Trophoblast cell (in vitro differentiated cells and primary cell): ENCODE measurements at regions not wholly inside any gene's neighbourhood (a gene's known extent, or its start where the extent isn't known, plus 50 kb on each side); places are given as distances from the start of the nearest gene placed in this dataset.

ENCODE experiments used
- DNase-seq, 2 donors: peaks; one replicate each; pipeline ENCODE4 v3.0.0-alpha.2; 2016
- H2AFZ ChIP-seq: 2 replicates; pipeline ENCODE4 v1.6.1; 2013; ENCODE audit warnings: low read length, moderate library complexity, mild to moderate bottlenecking; ENCODE audit not compliant: insufficient read depth, poor library complexity
- H2AK5ac ChIP-seq: 2 replicates; pipeline ENCODE4 v1.6.1; 2013; ENCODE audit warnings: mild to moderate bottlenecking, low read length
- H2BK120ac ChIP-seq: 2 replicates; pipeline ENCODE4 v1.6.1; 2013; ENCODE audit warnings: low read length, mild to moderate bottlenecking, moderate library complexity; ENCODE audit not compliant: insufficient read depth, poor library complexity
- H2BK12ac ChIP-seq: 2 replicates; pipeline ENCODE4 v1.6.1; 2013; ENCODE audit warnings: mild to moderate bottlenecking, low read length, moderate library complexity
- H2BK5ac ChIP-seq: 2 replicates; pipeline ENCODE4 v1.6.1; 2013; ENCODE audit warnings: low read length, low read depth, moderate library complexity, mild to moderate bottlenecking; ENCODE audit not compliant: poor library complexity
- H3K14ac ChIP-seq: 2 replicates; pipeline ENCODE4 v1.6.1; 2013; ENCODE audit warnings: mild to moderate bottlenecking, low read length
- H3K18ac ChIP-seq: 2 replicates; pipeline ENCODE4 v1.6.1; 2013; ENCODE audit warnings: mild to moderate bottlenecking, low read length
- H3K23ac ChIP-seq: 2 replicates; pipeline ENCODE4 v1.6.1; 2013; ENCODE audit warnings: low read length
- H3K27ac ChIP-seq: 2 replicates; pipeline ENCODE4 v1.5.1; 2013; ENCODE audit warnings: low read depth, mild to moderate bottlenecking, inconsistent platforms, low read length, moderate library complexity
- H3K27me3 ChIP-seq: 2 replicates; pipeline ENCODE4 v1.6.1; 2013; ENCODE audit warnings: inconsistent platforms, mild to moderate bottlenecking, low read length, moderate library complexity; ENCODE audit not compliant: insufficient read depth
- H3K36me3 ChIP-seq, 2 experiments: 1 replicate in 1 of 2; 2 replicates in 1 of 2; pipeline ENCODE4 v1.6.1; 2013; ENCODE audit warnings: low read length in 2 of 2, mild to moderate bottlenecking in 2 of 2, moderate library complexity in 1 of 2; ENCODE audit not compliant: insufficient read depth in 2 of 2, control insufficient read depth in 1 of 2
- H3K4ac ChIP-seq: 2 replicates; pipeline ENCODE4 v1.6.1; 2013; ENCODE audit warnings: low read depth, mild to moderate bottlenecking, low read length, moderate library complexity
- H3K4me1 ChIP-seq, 2 experiments: 1 replicate in 1 of 2; 2 replicates in 1 of 2; pipeline ENCODE4 v1.6.1; 2013; ENCODE audit warnings: low read length in 2 of 2, mild to moderate bottlenecking in 2 of 2, moderate library complexity in 1 of 2; ENCODE audit not compliant: insufficient read depth in 2 of 2, control insufficient read depth in 1 of 2
- H3K4me2 ChIP-seq: 2 replicates; pipeline ENCODE4 v1.6.1; 2013; ENCODE audit warnings: inconsistent platforms, mild to moderate bottlenecking, low read length, moderate library complexity
- H3K4me3 ChIP-seq: 2 replicates; pipeline ENCODE4 v1.5.1; 2013; ENCODE audit warnings: mild to moderate bottlenecking, low read depth, low read length, inconsistent platforms
- H3K79me1 ChIP-seq: one replicate; pipeline ENCODE4 v1.6.1; 2013; ENCODE audit warnings: low read length
- H3K79me2 ChIP-seq: 2 replicates; pipeline ENCODE4 v1.6.1; 2013; ENCODE audit warnings: low read length, mild to moderate bottlenecking; ENCODE audit not compliant: control insufficient read depth, insufficient read depth, poor library complexity
- H3K9ac ChIP-seq: 2 replicates; pipeline ENCODE4 v1.6.1; 2013; ENCODE audit warnings: mild to moderate bottlenecking, low read length
- H3K9me3 ChIP-seq: 2 replicates; pipeline ENCODE4 v1.6.1; 2013; ENCODE audit warnings: low read depth, mild to moderate bottlenecking, control low read depth, inconsistent platforms, low read length; ENCODE audit not compliant: insufficient read depth
- H4K12ac ChIP-seq: 2 replicates; pipeline ENCODE4 v1.6.1; 2013; ENCODE audit warnings: low read depth, mild to moderate bottlenecking, low read length, moderate library complexity
- H4K8ac ChIP-seq: 2 replicates; pipeline ENCODE4 v1.6.1; 2013; ENCODE audit warnings: low read depth, mild to moderate bottlenecking, low read length, moderate library complexity
- H4K91ac ChIP-seq: one replicate; pipeline ENCODE4 v1.6.1; 2013; ENCODE audit warnings: low read depth, mild to moderate bottlenecking, low read length, moderate library complexity
- WGBS: extraction: QIAGEN DNeasy Blood & Tissue Kit; methylation state at CpG from one replicate; pipeline ENCODE4 v1.1.7; 2013; ENCODE audit warnings: missing lambda C conversion rate; ENCODE audit not compliant: insufficient read length, insufficient coverage; ENCODE audit errors: extremely low coverage; 5-methylcytosine and 5-hydroxymethylcytosine counted together

DNA sequence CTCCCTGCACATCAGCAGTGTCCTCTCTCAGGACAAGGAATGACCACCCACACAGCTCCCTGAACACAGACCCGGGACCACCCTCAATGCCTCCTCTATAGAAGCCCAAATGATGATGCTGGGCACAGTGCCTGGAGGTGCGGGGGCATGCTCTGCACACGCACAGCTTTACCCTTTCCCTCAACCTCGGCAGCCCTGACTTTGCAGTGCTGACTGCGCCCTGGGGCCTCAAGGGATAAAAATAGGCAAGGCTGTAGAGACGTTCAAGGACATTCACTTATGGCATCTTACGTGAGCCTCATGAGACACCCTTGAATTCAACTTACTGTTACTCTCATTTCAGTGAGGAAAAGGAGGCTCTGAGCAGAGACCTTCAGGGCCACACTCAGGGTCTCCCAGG lies 521.6 kb upstream of the MGMT start:
- Histone ChIP-seq H3K9ac (no peak overlapping the region), H3K4me2 (no peak overlapping the region), H3K27ac (no peak overlapping the region), H3K4me1 (no peaks in the 10 kb centered on the region), H4K12ac (no peak overlapping the region), H3K23ac (no peak overlapping the region), H2BK120ac (no peak overlapping the region), H2AK5ac (no peak overlapping the region), H3K79me2 (no peaks in the 10 kb centered on the region), H3K79me1 (no peaks in the 10 kb centered on the region), H2AFZ (no peak overlapping the region), H2BK12ac (no peak overlapping the region), H4K91ac (no peak overlapping the region), H4K8ac (no peak overlapping the region), H3K18ac (no peak overlapping the region), H3K4me3 (no peak overlapping the region), H3K9me3 (peaks cover 10% of the 10 kb centered on the region), H3K4ac (no peak overlapping the region), H3K36me3 (no peaks in the 10 kb centered on the region), H2BK5ac (no peak overlapping the region), H3K14ac (no peak overlapping the region), H3K27me3 (no peaks in the 10 kb centered on the region)
- WGBS = no CpG with 5 or more reads among the region's 7 CpGs
- no peak for DNase-seq

DNA sequence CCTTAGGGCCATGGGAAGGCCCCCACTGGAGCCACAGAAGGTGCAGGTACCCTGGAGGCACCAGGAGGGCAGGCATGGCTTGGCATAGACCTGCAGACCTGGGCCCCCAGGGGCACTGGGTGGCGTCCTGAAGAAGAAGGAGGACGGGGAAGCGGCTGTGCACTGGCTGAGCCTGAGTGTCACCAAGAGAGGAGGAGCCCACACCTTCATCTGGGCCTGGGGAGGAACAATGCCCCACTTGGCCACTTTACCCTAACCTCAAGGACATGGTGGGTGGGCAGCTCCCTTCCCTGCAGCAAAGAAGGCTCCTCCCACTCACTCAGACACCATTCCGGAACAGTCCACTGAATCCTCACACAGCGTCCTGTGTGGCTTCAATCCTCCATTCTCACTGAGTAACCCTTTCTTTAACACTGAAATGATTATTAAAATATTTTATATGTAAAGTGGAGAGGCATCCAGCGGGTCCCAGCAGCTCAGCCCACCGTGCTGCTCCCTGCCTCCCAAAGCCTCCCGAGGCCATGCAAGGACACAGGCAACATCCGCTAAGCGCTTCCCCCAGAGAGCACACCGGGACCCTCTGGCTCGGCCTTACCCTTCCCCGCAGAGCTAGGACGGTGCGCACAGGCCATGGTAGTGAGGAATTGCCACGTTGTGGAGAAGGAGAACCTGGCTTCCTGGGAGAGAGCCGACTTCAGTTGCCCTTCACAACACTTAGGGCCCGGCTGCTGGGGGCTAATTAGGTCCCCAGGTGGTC lies 516.7 kb upstream of the MGMT start:
- H3K27me3 ChIP-seq = no peaks in the 10 kb centered on the region
- no peak overlapping the region for H3K4me2 ChIP-seq
- H2AFZ ChIP-seq = no peak overlapping the region
- H3K79me2 ChIP-seq = no peaks in the 10 kb centered on the region
- no peak for DNase-seq
- no peak overlapping the region for H3K4ac ChIP-seq
- H4K8ac ChIP-seq = no peak overlapping the region
- no peak overlapping the region for H2AK5ac ChIP-seq
- H4K91ac ChIP-seq = no peak overlapping the region
- no CpG with 5 or more reads among the region's 18 CpGs for WGBS
- H3K23ac ChIP-seq = no peak overlapping the region
- H3K36me3 ChIP-seq = no peaks in the 10 kb centered on the region
- H3K9me3 ChIP-seq = peaks cover 7% of the 10 kb centered on the region
- no peak overlapping the region for H3K27ac ChIP-seq
- no peaks in the 10 kb centered on the region for H3K79me1 ChIP-seq
- H3K4me1 ChIP-seq = no peaks in the 10 kb centered on the region
- H3K9ac ChIP-seq = no peak overlapping the region
- no peak overlapping the region for H2BK12ac ChIP-seq
- H4K12ac ChIP-seq = no peak overlapping the region
- no peak overlapping the region for H3K18ac ChIP-seq
- no peak overlapping the region for H2BK120ac ChIP-seq
- no peak overlapping the region for H2BK5ac ChIP-seq
- H3K14ac ChIP-seq = no peak overlapping the region
- no peak overlapping the region for H3K4me3 ChIP-seq

DNA sequence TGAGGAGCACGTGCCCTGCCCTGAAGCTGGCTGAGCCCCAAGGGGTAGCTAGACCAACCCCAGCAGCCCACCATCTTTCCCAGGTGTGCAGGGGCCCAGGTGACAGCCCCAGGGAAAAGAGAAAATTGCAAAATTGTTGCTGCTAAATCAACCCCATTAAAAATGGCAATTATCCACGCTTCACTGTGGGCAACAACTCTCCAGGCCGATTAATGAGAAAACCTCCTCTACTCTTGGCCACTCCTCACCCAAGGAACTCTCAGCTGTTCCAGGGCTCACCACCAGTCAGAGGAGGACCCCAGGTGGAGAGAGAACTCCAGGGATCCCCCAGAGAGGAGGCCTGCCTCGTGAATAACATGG lies 516.1 kb upstream of the MGMT start:
- Histone ChIP-seq H2AFZ (no peak overlapping the region), H3K9me3 (peaks cover 6% of the 10 kb centered on the region)

DNA sequence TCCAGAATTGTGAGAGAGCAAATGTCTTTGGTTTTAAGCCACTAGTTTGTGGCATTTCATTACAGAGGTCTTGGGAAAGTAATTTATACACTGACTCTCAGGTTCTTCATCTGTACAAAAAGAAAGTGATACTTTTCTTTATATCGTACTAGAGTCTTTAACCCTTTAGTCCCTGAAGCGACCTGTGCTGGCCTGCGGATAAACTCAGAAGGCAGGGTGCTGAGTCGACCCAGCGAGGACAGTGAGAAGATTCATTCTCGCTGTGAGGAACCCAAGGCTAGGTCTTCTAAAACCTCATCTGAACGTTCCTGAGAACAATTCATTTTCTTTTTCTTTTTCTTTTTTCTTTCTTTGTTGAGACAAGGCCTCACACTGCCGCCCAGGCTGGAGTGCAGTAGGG lies 514.2 kb upstream of the MGMT start:
- H4K8ac ChIP-seq = no peak overlapping the region
- peaks cover 6% of the 10 kb centered on the region for H3K9me3 ChIP-seq
- no peaks in the 10 kb centered on the region for H3K4me1 ChIP-seq
- no peak overlapping the region for H2AFZ ChIP-seq
- H3K9ac ChIP-seq = no peak overlapping the region
- H3K79me2 ChIP-seq = no peaks in the 10 kb centered on the region
- H2AK5ac ChIP-seq = no peak overlapping the region
- no peak overlapping the region for H3K23ac ChIP-seq
- H3K4me2 ChIP-seq = no peak overlapping the region
- no peaks in the 10 kb centered on the region for H3K36me3 ChIP-seq
- no peaks in the 10 kb centered on the region for H3K27me3 ChIP-seq
- H2BK12ac ChIP-seq = no peak overlapping the region
- H2BK120ac ChIP-seq = no peak overlapping the region
- H3K18ac ChIP-seq = no peak overlapping the region
- no peak overlapping the region for H3K14ac ChIP-seq
- H3K27ac ChIP-seq = no peak overlapping the region
- DNase-seq = no peak
- WGBS = no CpG with 5 or more reads among the region's 8 CpGs
- no peaks in the 10 kb centered on the region for H3K79me1 ChIP-seq
- H3K4me3 ChIP-seq = no peak overlapping the region
- H4K12ac ChIP-seq = no peak overlapping the region
- no peak overlapping the region for H4K91ac ChIP-seq
- H3K4ac ChIP-seq = no peak overlapping the region
- no peak overlapping the region for H2BK5ac ChIP-seq

More for the DNA sequence above, 516.1 kb upstream of the MGMT start:
- no peak for DNase-seq
- Histone ChIP-seq H3K27me3 (no peaks in the 10 kb centered on the region), H3K4ac (no peak overlapping the region), H4K12ac (no peak overlapping the region), H3K18ac (no peak overlapping the region), H3K4me3 (no peak overlapping the region), H3K4me2 (no peak overlapping the region), H3K14ac (no peak overlapping the region), H2AK5ac (no peak overlapping the region), H3K23ac (no peak overlapping the region), H2BK120ac (no peak overlapping the region), H3K27ac (no peak overlapping the region), H2BK5ac (no peak overlapping the region), H3K79me1 (no peaks in the 10 kb centered on the region), H3K36me3 (no peaks in the 10 kb centered on the region), H3K79me2 (no peaks in the 10 kb centered on the region), H3K4me1 (no peaks in the 10 kb centered on the region), H2BK12ac (no peak overlapping the region), H3K9ac (no peak overlapping the region), H4K91ac (no peak overlapping the region), H4K8ac (no peak overlapping the region)
- WGBS = no CpG with 5 or more reads among the region's 4 CpGs
